SW480 (cell line): ENCODE measurements at regions not wholly inside any gene's neighbourhood (a gene's known extent, or its start where the extent isn't known, plus 50 kb on each side); places are given as distances from the start of the nearest gene placed in this dataset.
"Not testable (repeated sequence)": the region's sequence is repeated elsewhere in the genome, so short reads cannot be mapped to it uniquely, and the experiment has no call there.

Experiments
- DNase-seq: peaks from one replicate; pipeline ENCODE4 v3.0.0-alpha.2; 2016; ENCODE audit warnings: low spot score

- no peak for DNase-seq
These were observed 112.6 kb upstream of the LUZP2 start for GRCh38 chr11:24384240-24384639.

- DNase-seq, result peak; percentile 30
These were observed 110.1 kb upstream of the LUZP2 start for GRCh38 chr11:24386546-24387397.

- no peak for DNase-seq
These were observed 107.3 kb upstream of the LUZP2 start for GRCh38 chr11:24389575-24389974.

GRCh38 chr11:24390016-24390415 lies 106.8 kb upstream of the LUZP2 start:
- DNase-seq, result no peak

GRCh38 chr11:24390762-24391161 lies 106.1 kb upstream of the LUZP2 start:
- no peak for DNase-seq

GRCh38 chr11:24391167-24391566 lies 105.7 kb upstream of the LUZP2 start:
- DNase-seq, result peak; percentile 7

GRCh38 chr11:24400059-24400665 lies 96.7 kb upstream of the LUZP2 start:
- no peak for DNase-seq

- DNase-seq, result no peak
These were observed 90.5 kb upstream of the LUZP2 start for GRCh38 chr11:24406389-24406788.

GRCh38 chr11:24406980-24407379 lies 89.9 kb upstream of the LUZP2 start:
- DNase-seq, result no peak

- no peak for DNase-seq
These were observed 89.1 kb upstream of the LUZP2 start for GRCh38 chr11:24407733-24408132.

- no peak for DNase-seq
These were observed 88.7 kb upstream of the LUZP2 start for GRCh38 chr11:24408202-24408601.

GRCh38 chr11:24411791-24412190 lies 85.1 kb upstream of the LUZP2 start:
- DNase-seq, result no peak

GRCh38 chr11:24412722-24413121 lies 84.1 kb upstream of the LUZP2 start:
- no peak for DNase-seq

GRCh38 chr11:24413391-24413790 lies 83.5 kb upstream of the LUZP2 start:
- DNase-seq, result no peak

GRCh38 chr11:24415955-24416636 lies 80.8 kb upstream of the LUZP2 start:
- not testable (repeated sequence) for DNase-seq

- DNase-seq, result no peak
These were observed 75.1 kb upstream of the LUZP2 start for GRCh38 chr11:24421766-24422165.

GRCh38 chr11:24422376-24422775 lies 74.5 kb upstream of the LUZP2 start:
- DNase-seq, result no peak

GRCh38 chr11:24437123-24437522 lies 59.7 kb upstream of the LUZP2 start:
- no peak for DNase-seq
